A673 (cell line): ENCODE measurements at regions not wholly inside any gene's neighbourhood (a gene's known extent, or its start where the extent isn't known, plus 50 kb on each side); places are given as distances from the start of the nearest gene placed in this dataset.

ENCODE experiments used
- BruUV-seq: library from RNA; stranded (reverse); fragments of 400-500 nt; replicated peaks from 2 replicates; lab custom pipeline; 2021; lab: Mats Ljungman, UMichigan
- CTCF ChIA-PET: fragments of 300-600 bp; sonication (Branson Sonifier 250); formaldehyde crosslinking; loops from one replicate; lab custom pipeline; 2022; ENCODE audit warnings: antibody characterized with exemption; lab: Charles Lee
- POLR2A ChIA-PET: fragments of 300-600 bp; sonication (Branson Sonifier 250); formaldehyde crosslinking; loops from one replicate; lab custom pipeline; 2022; ENCODE audit warnings: antibody characterized with exemption; ENCODE audit not compliant: low non-redundant PET; lab: Charles Lee
- DNase-seq: peaks from one replicate; pipeline ENCODE4 v3.0.0-alpha.2; 2015; ENCODE audit warnings: low spot score
- H3K27ac ChIP-seq: fragments of 200-600 bp; sonication (generic); 2 replicates; pipeline ENCODE4 v1.5.1; 2016; ENCODE audit warnings: mixed run types, low read depth, mild to moderate bottlenecking, mixed read lengths, antibody characterized with exemption, low read length; ENCODE audit not compliant: poor library complexity, severe bottlenecking
- H3K27me3 ChIP-seq: fragments of 200-600 bp; sonication (generic); replicated peaks from 2 replicates; pipeline ENCODE4 v1.6.1; 2017; ENCODE audit warnings: mixed run types, low read depth, mild to moderate bottlenecking, mixed read lengths, antibody characterized with exemption, low read length; ENCODE audit not compliant: insufficient read depth, poor library complexity
- H3K36me3 ChIP-seq: fragments of 200-600 bp; sonication (generic); 2 replicates; pipeline ENCODE4 v1.6.1; 2016; ENCODE audit warnings: mixed run types, mild to moderate bottlenecking, mixed read lengths, antibody characterized with exemption, low read length; ENCODE audit not compliant: insufficient read depth, poor library complexity, severe bottlenecking
- H3K4me1 ChIP-seq: fragments of 200-600 bp; sonication (generic); 2 replicates; pipeline ENCODE4 v1.6.1; 2017; ENCODE audit warnings: mixed run types, mild to moderate bottlenecking, mixed read lengths, antibody characterized with exemption, low read length; ENCODE audit not compliant: insufficient read depth, poor library complexity, severe bottlenecking
- H3K4me3 ChIP-seq: fragments of 200-600 bp; sonication (generic); 2 replicates; pipeline ENCODE4 v1.5.1; 2016; ENCODE audit warnings: low read depth, mixed run types, mild to moderate bottlenecking, mixed read lengths, low read length; ENCODE audit not compliant: poor library complexity, severe bottlenecking
- H3K9me3 ChIP-seq: fragments of 200-600 bp; sonication (generic); 2 replicates; pipeline ENCODE4 v1.6.1; 2016; ENCODE audit warnings: mixed run types, low read depth, mild to moderate bottlenecking, mixed read lengths, antibody characterized with exemption, low read length; ENCODE audit not compliant: poor library complexity, severe bottlenecking
- CTCF ChIP-seq: fragments of 300-800, 200-600 bp; sonication (generic); conservative IDR thresholded peaks from 2 replicates; pipeline ENCODE4 v1.5.1; 2017; ENCODE audit warnings: low read depth, mild to moderate bottlenecking, antibody characterized with exemption, low read length, moderate library complexity, mixed read lengths
- EZH2 ChIP-seq: fragments of 200-600 bp; sonication (generic); IDR thresholded peaks from 2 replicates; pipeline ENCODE4 v1.6.1; 2017; ENCODE audit warnings: borderline replicate concordance, low read depth, mild to moderate bottlenecking, mixed read lengths, antibody characterized with exemption, low read length; ENCODE audit not compliant: poor library complexity, severe bottlenecking
- intact Hi-C: fragments of 100-400 bp; cut with micrococcal nuclease; formaldehyde crosslinking; loops from one replicate; pipeline ENCODE4 v1.10.0; 2022; ENCODE audit not compliant: unreplicated experiment

GRCh38 chr2:239742377-239742776, 282.8 kb downstream of the NDUFA10 start:
- TF ChIP-seq CTCF (no peak), EZH2 (no peak)
- intact Hi-C loops, result no loop called here
- Histone ChIP-seq H3K9me3 (no peaks in the 10 kb centered on the region), H3K27me3 (peaks cover 21% of the 10 kb centered on the region), H3K4me3 (no peak overlapping the region), H3K27ac (no peak overlapping the region), H3K36me3 (no peaks in the 10 kb centered on the region), H3K4me1 (no peaks in the 10 kb centered on the region)
- ChIA-PET POLR2A (no interaction called here), CTCF (no interaction called here)
- no TSS peak for BruUV-seq
- no peak for DNase-seq

- TF ChIP-seq CTCF (no peak), EZH2 (no peak)
- Histone ChIP-seq H3K27me3 (peaks cover 21% of the 10 kb centered on the region), H3K4me1 (no peaks in the 10 kb centered on the region), H3K4me3 (no peak overlapping the region), H3K36me3 (no peaks in the 10 kb centered on the region), H3K27ac (no peak overlapping the region), H3K9me3 (no peaks in the 10 kb centered on the region)
- POLR2A ChIA-PET, result no interaction called here
- no peak for DNase-seq
- no TSS peak for BruUV-seq
- CTCF ChIA-PET, result no interaction called here
- intact Hi-C loops, result no loop called here
Observed at GRCh38 chr2:239739206-239739605, 285.9 kb downstream of the NDUFA10 start.

- BruUV-seq, result no TSS peak
- DNase-seq, result no peak
- Histone ChIP-seq H3K27me3 (peaks cover 20% of the 10 kb centered on the region), H3K27ac (no peak overlapping the region), H3K36me3 (no peaks in the 10 kb centered on the region), H3K9me3 (no peaks in the 10 kb centered on the region), H3K4me3 (no peak overlapping the region), H3K4me1 (no peaks in the 10 kb centered on the region)
- TF ChIP-seq CTCF (no peak), EZH2 (no peak)
- CTCF ChIA-PET, result no interaction called here
- intact Hi-C loops, result no loop called here
- POLR2A ChIA-PET, result no interaction called here
Observed at GRCh38 chr2:239738159-239738558, 287.0 kb downstream of the NDUFA10 start.
